OCI-LY3 (cell line): ENCODE measurements at regions not wholly inside any gene's neighbourhood (a gene's known extent, or its start where the extent isn't known, plus 50 kb on each side); places are given as distances from the start of the nearest gene placed in this dataset.

Source experiments
- H2AFZ ChIP-seq: fragments of 200-600, 300-600 bp; shearing (Covaris generic); 2 replicates; pipeline ENCODE4 v1.6.0; 2014; ENCODE audit warnings: antibody characterized with exemption, low read depth, low read length
- H3K27ac ChIP-seq: fragments of 200-600, 300-600 bp; sonication (generic); 2 replicates; pipeline ENCODE4 v1.5.1; 2014; ENCODE audit warnings: mild to moderate bottlenecking, low read length, moderate library complexity, mixed read lengths
- H3K27me3 ChIP-seq: fragments of 200-600, 300-600 bp; sonication (generic); 2 replicates; pipeline ENCODE4 v1.6.1; 2014; ENCODE audit warnings: low read depth, low read length, mixed read lengths
- H3K36me3 ChIP-seq: fragments of 200-600, 300-600 bp; sonication (generic); replicated peaks from 2 replicates; pipeline ENCODE3; 2014; ENCODE audit warnings: low read depth, low read length, mixed read lengths
- H3K4me1 ChIP-seq: fragments of 300-600, 200-600 bp; sonication (generic); 2 replicates; pipeline ENCODE4 v1.6.1; 2014; ENCODE audit warnings: low read length, mixed read lengths
- H3K4me2 ChIP-seq: fragments of 200-600, 300-600 bp; sonication (generic); 2 replicates; pipeline ENCODE4 v1.6.1; 2014; ENCODE audit warnings: low read length, mixed read lengths
- H3K4me3 ChIP-seq: fragments of 300-600, 200-600 bp; sonication (generic); 2 replicates; pipeline ENCODE4 v1.5.1; 2014; ENCODE audit warnings: antibody characterized with exemption, mild to moderate bottlenecking, low read length, moderate library complexity
- H3K79me2 ChIP-seq: fragments of 300-600, 200-600 bp; shearing (Covaris generic); 2 replicates; pipeline ENCODE4 v1.6.1; 2014; ENCODE audit warnings: mild to moderate bottlenecking, low read length, mixed read lengths
- H3K9ac ChIP-seq: fragments of 300-600, 200-600 bp; shearing (Covaris generic); 2 replicates; pipeline ENCODE4 v1.6.0; 2014; ENCODE audit warnings: mild to moderate bottlenecking, low read length, moderate library complexity
- H3K9me3 ChIP-seq: fragments of 200-600, 300-600 bp; shearing (Covaris generic); 2 replicates; pipeline ENCODE4 v1.6.1; 2014; ENCODE audit warnings: low read length, mixed read lengths; ENCODE audit not compliant: insufficient read depth
- H4K20me1 ChIP-seq: fragments of 200-600, 300-600 bp; sonication (generic); 2 replicates; pipeline ENCODE4 v1.6.1; 2016; ENCODE audit warnings: low read length, mixed read lengths; ENCODE audit not compliant: insufficient read depth
- EZH2phosphoT487 ChIP-seq: fragments of 200-600 bp; shearing (Covaris generic); IDR thresholded peaks from 2 replicates; pipeline ENCODE4 v1.6.1; 2018; ENCODE audit warnings: antibody characterized with exemption, mixed run types, low read depth
- TF ChIP-seq, protein P1 (sequence below): fragments of 200-600, 300-600 bp; sonication (generic); IDR thresholded peaks from 2 replicates; pipeline ENCODE4 v1.5.1; 2014; ENCODE audit warnings: antibody characterized with exemption, low read length, low read depth

DNA sequence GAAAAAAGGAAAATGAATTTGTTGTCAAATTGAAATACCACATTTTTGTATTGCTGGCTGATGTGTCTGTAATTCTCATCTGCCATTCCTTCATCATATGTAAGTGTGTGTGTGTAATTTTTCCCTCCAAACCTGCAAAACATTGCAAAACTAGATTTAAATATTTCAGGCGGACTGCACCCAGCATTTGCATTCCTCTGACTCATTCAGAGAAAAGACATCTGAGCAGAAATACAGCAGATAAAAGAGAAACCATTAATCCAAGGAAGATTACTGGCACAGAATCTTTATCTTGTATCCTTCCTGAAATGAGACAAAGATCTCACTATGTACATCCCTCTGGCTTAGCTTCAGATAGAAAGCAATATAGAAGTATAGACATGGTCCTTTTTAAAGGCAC lies 275.3 kb downstream of the TMEM38B start:
- Histone ChIP-seq H3K9me3 (no peaks in the 10 kb centered on the region), H3K4me2 (peak overlapping the region; percentile 57), H3K4me1 (peaks cover 43% of the 10 kb centered on the region)

DNA sequence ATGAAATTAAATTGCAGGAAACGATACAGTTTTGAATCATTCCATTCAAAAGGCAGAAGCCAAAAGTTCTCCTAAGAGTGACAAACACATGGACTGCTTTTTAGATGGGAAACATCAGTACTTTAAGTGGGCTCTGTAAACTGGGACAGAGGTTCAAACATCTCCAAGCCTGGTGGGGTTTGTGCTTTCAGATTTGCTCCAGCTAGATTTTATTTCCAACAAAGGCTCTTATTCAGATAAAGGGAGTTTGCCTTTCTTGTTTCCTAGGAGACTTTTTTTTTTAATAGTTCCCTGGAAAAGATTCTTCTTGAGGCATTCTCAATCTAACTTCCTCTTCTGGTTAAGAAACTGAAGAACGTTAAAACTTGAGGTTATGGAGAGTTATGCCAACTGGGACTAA lies 277.6 kb downstream of the TMEM38B start:
- H3K4me2 ChIP-seq: no peak overlapping the region
- H3K36me3 ChIP-seq: no peaks in the 10 kb centered on the region
- no peak overlapping the region for H2AFZ ChIP-seq
- no peak overlapping the region for H3K27ac ChIP-seq
- TF ChIP-seq, protein P1, sequence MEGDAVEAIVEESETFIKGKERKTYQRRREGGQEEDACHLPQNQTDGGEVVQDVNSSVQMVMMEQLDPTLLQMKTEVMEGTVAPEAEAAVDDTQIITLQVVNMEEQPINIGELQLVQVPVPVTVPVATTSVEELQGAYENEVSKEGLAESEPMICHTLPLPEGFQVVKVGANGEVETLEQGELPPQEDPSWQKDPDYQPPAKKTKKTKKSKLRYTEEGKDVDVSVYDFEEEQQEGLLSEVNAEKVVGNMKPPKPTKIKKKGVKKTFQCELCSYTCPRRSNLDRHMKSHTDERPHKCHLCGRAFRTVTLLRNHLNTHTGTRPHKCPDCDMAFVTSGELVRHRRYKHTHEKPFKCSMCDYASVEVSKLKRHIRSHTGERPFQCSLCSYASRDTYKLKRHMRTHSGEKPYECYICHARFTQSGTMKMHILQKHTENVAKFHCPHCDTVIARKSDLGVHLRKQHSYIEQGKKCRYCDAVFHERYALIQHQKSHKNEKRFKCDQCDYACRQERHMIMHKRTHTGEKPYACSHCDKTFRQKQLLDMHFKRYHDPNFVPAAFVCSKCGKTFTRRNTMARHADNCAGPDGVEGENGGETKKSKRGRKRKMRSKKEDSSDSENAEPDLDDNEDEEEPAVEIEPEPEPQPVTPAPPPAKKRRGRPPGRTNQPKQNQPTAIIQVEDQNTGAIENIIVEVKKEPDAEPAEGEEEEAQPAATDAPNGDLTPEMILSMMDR: no peak
- TF ChIP-seq EZH2phosphoT487: no peak
- H3K4me1 ChIP-seq: peaks cover 46% of the 10 kb centered on the region
- no peak overlapping the region for H3K9ac ChIP-seq
- peaks cover 66% of the 10 kb centered on the region for H3K27me3 ChIP-seq
- no peaks in the 10 kb centered on the region for H3K9me3 ChIP-seq
- H3K79me2 ChIP-seq: no peaks in the 10 kb centered on the region
- H4K20me1 ChIP-seq: peaks cover 3% of the 10 kb centered on the region; the same call in 1 of the 2 replicates
- no peak overlapping the region for H3K4me3 ChIP-seq

More for the DNA sequence above, 275.3 kb downstream of the TMEM38B start:
- Histone ChIP-seq H2AFZ (no peak overlapping the region), H3K27me3 (peaks cover 70% of the 10 kb centered on the region), H4K20me1 (peaks cover 3% of the 10 kb centered on the region; the same call in 1 of the 2 replicates), H3K4me3 (peak overlapping the region; percentile 31; the same call in 1 of the 2 replicates), H3K79me2 (no peaks in the 10 kb centered on the region), H3K9ac (no peak overlapping the region), H3K36me3 (no peaks in the 10 kb centered on the region), H3K27ac (0 out of 2 replicates have a peak overlapping the region, but pooled peaks have one; percentile 9)
- TF ChIP-seq, protein P1: no peak
- TF ChIP-seq EZH2phosphoT487: no peak

DNA sequence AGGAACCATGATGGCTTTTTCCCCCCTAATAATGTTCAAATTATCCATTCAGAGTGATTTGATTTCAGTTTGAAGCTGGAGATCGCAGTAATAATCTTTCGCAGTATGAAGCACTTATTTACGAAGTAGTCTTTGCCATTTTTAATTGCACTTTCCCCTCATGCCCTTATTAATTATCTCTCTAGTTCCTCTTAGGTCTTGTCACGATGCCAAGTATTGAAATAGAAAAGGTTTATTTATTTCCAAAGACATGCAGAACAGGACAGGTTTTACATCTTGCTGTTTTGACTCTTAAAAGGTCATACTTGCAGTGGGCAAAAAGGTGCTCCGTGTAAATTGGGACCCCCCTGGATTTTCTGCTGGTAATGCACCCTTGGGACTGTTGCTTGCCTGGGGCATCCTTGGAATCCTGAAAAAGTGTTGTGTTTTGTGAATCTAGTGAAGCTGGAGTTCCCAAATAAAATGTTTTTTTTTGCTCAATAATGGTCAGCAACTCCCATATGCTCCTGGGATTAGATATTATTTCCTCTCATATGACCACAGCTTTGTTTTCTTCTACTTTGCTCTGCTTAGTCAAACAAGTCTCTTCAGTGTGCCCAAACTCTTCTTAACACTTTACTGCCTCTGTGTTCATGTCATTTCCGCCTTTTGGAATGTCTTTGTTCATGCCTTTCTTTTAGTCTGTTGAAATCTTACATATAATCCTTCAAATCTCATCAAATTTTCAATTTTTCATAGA lies 278.3 kb downstream of the TMEM38B start:
- Histone ChIP-seq H4K20me1 (peaks cover 3% of the 10 kb centered on the region; the same call in 1 of the 2 replicates), H3K27me3 (peaks cover 66% of the 10 kb centered on the region), H3K27ac (no peak overlapping the region), H3K36me3 (no peaks in the 10 kb centered on the region), H3K79me2 (no peaks in the 10 kb centered on the region), H3K4me1 (peaks cover 40% of the 10 kb centered on the region), H2AFZ (no peak overlapping the region), H3K4me3 (no peak overlapping the region), H3K4me2 (no peak overlapping the region), H3K9ac (no peak overlapping the region), H3K9me3 (no peaks in the 10 kb centered on the region)
- TF ChIP-seq, protein P1: no peak
- no peak for TF ChIP-seq EZH2phosphoT487

DNA sequence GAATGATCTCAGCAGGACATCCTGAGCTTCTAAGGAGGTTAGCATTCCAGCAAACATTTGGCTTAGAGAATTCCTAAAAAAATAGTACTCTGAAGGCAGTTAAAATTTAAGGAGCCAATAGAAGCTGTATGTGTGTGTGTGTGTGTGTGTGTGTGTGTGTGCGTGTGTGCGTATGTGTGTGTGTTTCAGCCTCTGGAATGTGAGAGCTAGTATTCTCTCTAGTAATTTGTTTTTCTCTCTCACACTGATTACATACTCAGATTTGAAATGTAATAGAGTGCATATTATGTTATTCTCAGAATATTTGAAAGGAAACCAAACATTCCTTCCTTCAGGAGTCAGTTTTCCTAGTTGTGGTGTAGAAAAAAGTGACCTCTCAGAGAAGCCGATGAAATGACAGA lies 279.6 kb downstream of the TMEM38B start:
- TF ChIP-seq, protein P1: no peak
- no peak for TF ChIP-seq EZH2phosphoT487
- Histone ChIP-seq H3K79me2 (no peaks in the 10 kb centered on the region), H3K36me3 (no peaks in the 10 kb centered on the region)

More for the DNA sequence above, 279.6 kb downstream of the TMEM38B start:
- Histone ChIP-seq H3K27ac (no peak overlapping the region), H3K4me1 (peaks cover 27% of the 10 kb centered on the region), H3K9ac (no peak overlapping the region), H4K20me1 (peaks cover 3% of the 10 kb centered on the region; the same call in 1 of the 2 replicates), H3K4me3 (no peak overlapping the region), H2AFZ (no peak overlapping the region), H3K27me3 (peaks cover 65% of the 10 kb centered on the region), H3K4me2 (no peak overlapping the region), H3K9me3 (no peaks in the 10 kb centered on the region)
